Trophoblast cell (in vitro differentiated cells and primary cell): ENCODE measurements at regions not wholly inside any gene's neighbourhood (a gene's known extent, or its start where the extent isn't known, plus 50 kb on each side); places are given as distances from the start of the nearest gene placed in this dataset.
A peak's percentile ranks its signal among the peaks of the same experiment; 100 is the strongest.
"Not testable (repeated sequence)": the region's sequence is repeated elsewhere in the genome, so short reads cannot be mapped to it uniquely, and the experiment has no call there.

Experiments used
- DNase-seq, 2 donors: peaks; one replicate each; pipeline ENCODE4 v3.0.0-alpha.2; 2016
- H2AFZ ChIP-seq: 2 replicates; pipeline ENCODE4 v1.6.1; 2013; ENCODE audit warnings: low read length, moderate library complexity, mild to moderate bottlenecking; ENCODE audit not compliant: insufficient read depth, poor library complexity
- H2AK5ac ChIP-seq: 2 replicates; pipeline ENCODE4 v1.6.1; 2013; ENCODE audit warnings: mild to moderate bottlenecking, low read length
- H2BK120ac ChIP-seq: 2 replicates; pipeline ENCODE4 v1.6.1; 2013; ENCODE audit warnings: low read length, mild to moderate bottlenecking, moderate library complexity; ENCODE audit not compliant: insufficient read depth, poor library complexity
- H2BK12ac ChIP-seq: 2 replicates; pipeline ENCODE4 v1.6.1; 2013; ENCODE audit warnings: mild to moderate bottlenecking, low read length, moderate library complexity
- H2BK5ac ChIP-seq: 2 replicates; pipeline ENCODE4 v1.6.1; 2013; ENCODE audit warnings: low read length, low read depth, moderate library complexity, mild to moderate bottlenecking; ENCODE audit not compliant: poor library complexity
- H3K14ac ChIP-seq: 2 replicates; pipeline ENCODE4 v1.6.1; 2013; ENCODE audit warnings: mild to moderate bottlenecking, low read length
- H3K18ac ChIP-seq: 2 replicates; pipeline ENCODE4 v1.6.1; 2013; ENCODE audit warnings: mild to moderate bottlenecking, low read length
- H3K23ac ChIP-seq: 2 replicates; pipeline ENCODE4 v1.6.1; 2013; ENCODE audit warnings: low read length
- H3K27ac ChIP-seq: 2 replicates; pipeline ENCODE4 v1.5.1; 2013; ENCODE audit warnings: low read depth, mild to moderate bottlenecking, inconsistent platforms, low read length, moderate library complexity
- H3K27me3 ChIP-seq: 2 replicates; pipeline ENCODE4 v1.6.1; 2013; ENCODE audit warnings: inconsistent platforms, mild to moderate bottlenecking, low read length, moderate library complexity; ENCODE audit not compliant: insufficient read depth
- H3K36me3 ChIP-seq, 2 experiments: 1 replicate in 1 of 2; 2 replicates in 1 of 2; pipeline ENCODE4 v1.6.1; 2013; ENCODE audit warnings: low read length in 2 of 2, mild to moderate bottlenecking in 2 of 2, moderate library complexity in 1 of 2; ENCODE audit not compliant: insufficient read depth in 2 of 2, control insufficient read depth in 1 of 2
- H3K4ac ChIP-seq: 2 replicates; pipeline ENCODE4 v1.6.1; 2013; ENCODE audit warnings: low read depth, mild to moderate bottlenecking, low read length, moderate library complexity
- H3K4me1 ChIP-seq, 2 experiments: 1 replicate in 1 of 2; 2 replicates in 1 of 2; pipeline ENCODE4 v1.6.1; 2013; ENCODE audit warnings: low read length in 2 of 2, mild to moderate bottlenecking in 2 of 2, moderate library complexity in 1 of 2; ENCODE audit not compliant: insufficient read depth in 2 of 2, control insufficient read depth in 1 of 2
- H3K4me2 ChIP-seq: 2 replicates; pipeline ENCODE4 v1.6.1; 2013; ENCODE audit warnings: inconsistent platforms, mild to moderate bottlenecking, low read length, moderate library complexity
- H3K4me3 ChIP-seq: 2 replicates; pipeline ENCODE4 v1.5.1; 2013; ENCODE audit warnings: mild to moderate bottlenecking, low read depth, low read length, inconsistent platforms
- H3K79me1 ChIP-seq: one replicate; pipeline ENCODE4 v1.6.1; 2013; ENCODE audit warnings: low read length
- H3K79me2 ChIP-seq: 2 replicates; pipeline ENCODE4 v1.6.1; 2013; ENCODE audit warnings: low read length, mild to moderate bottlenecking; ENCODE audit not compliant: control insufficient read depth, insufficient read depth, poor library complexity
- H3K9ac ChIP-seq: 2 replicates; pipeline ENCODE4 v1.6.1; 2013; ENCODE audit warnings: mild to moderate bottlenecking, low read length
- H3K9me3 ChIP-seq: 2 replicates; pipeline ENCODE4 v1.6.1; 2013; ENCODE audit warnings: low read depth, mild to moderate bottlenecking, control low read depth, inconsistent platforms, low read length; ENCODE audit not compliant: insufficient read depth
- H4K12ac ChIP-seq: 2 replicates; pipeline ENCODE4 v1.6.1; 2013; ENCODE audit warnings: low read depth, mild to moderate bottlenecking, low read length, moderate library complexity
- H4K8ac ChIP-seq: 2 replicates; pipeline ENCODE4 v1.6.1; 2013; ENCODE audit warnings: low read depth, mild to moderate bottlenecking, low read length, moderate library complexity
- H4K91ac ChIP-seq: one replicate; pipeline ENCODE4 v1.6.1; 2013; ENCODE audit warnings: low read depth, mild to moderate bottlenecking, low read length, moderate library complexity
- WGBS: extraction: QIAGEN DNeasy Blood & Tissue Kit; methylation state at CpG from one replicate; pipeline ENCODE4 v1.1.7; 2013; ENCODE audit warnings: missing lambda C conversion rate; ENCODE audit not compliant: insufficient read length, insufficient coverage; ENCODE audit errors: extremely low coverage; 5-methylcytosine and 5-hydroxymethylcytosine counted together

DNA sequence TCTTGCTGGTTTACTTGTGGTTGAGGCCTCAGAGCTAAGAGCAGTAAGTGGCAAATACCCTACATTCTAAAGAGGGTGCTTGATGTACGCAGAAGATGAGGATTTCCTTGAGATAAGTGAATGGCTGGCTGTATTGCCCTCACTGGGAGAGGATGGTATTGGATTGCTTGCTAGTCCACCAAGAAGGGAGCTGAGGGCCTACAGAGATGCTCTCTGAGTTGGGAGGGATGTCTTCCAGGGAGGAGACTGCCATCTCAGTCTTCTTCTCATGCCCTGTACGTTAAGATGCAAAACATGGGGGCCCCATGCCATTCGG is 669.1 kb downstream of the UTRN start:
- Histone ChIP-seq H3K18ac (peak overlapping the region; percentile 30), H2AFZ (no peak overlapping the region), H4K91ac (peak overlapping the region; percentile 83), H3K79me2 (no peaks in the 10 kb centered on the region), H3K14ac (peak overlapping the region; percentile 69), H3K4me1 (peaks cover 7 to 9% of the 10 kb centered on the region in 2 experiments), H2BK5ac (peak overlapping the region; percentile 11), H3K4me2 (no peak overlapping the region), H2AK5ac (peak overlapping the region; percentile 55), H3K79me1 (peaks cover 7% of the 10 kb centered on the region), H4K8ac (peak overlapping the region; percentile 8), H3K4me3 (no peak overlapping the region), H3K27me3 (no peaks in the 10 kb centered on the region), H3K4ac (peak overlapping the region; percentile 40), H3K27ac (peak overlapping the region; percentile 81), H2BK120ac (peak overlapping the region; percentile 50), H3K9ac (no peak overlapping the region), H2BK12ac (peak overlapping the region; percentile 66), H3K23ac (no peak overlapping the region), H3K36me3 (no peaks in the 10 kb centered on the region), H3K9me3 (no peaks in the 10 kb centered on the region), H4K12ac (no peak overlapping the region)
- no peak for DNase-seq
- WGBS: no CpG with 5 or more reads among the region's 3 CpGs

DNA sequence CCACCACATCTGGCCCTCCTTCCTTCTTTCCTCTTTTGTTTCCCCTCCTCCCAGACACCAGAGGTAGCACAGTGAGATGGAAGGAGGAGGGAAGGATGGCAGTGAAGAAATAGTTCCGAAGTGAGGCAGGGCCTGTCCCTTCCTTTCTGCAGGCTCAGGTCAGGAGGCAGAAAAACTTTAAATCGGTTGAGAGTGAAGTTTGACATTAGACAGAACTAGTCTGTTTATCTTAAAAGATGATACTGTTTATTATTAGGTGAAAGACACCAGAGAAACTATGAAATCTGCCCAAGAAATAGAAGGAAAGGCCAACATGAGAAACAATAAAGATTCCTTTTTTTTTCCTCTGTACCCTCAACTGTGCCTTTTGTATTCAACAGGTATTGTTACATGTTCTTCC is 670.3 kb downstream of the UTRN start:
- no peak for DNase-seq
- no CpG with 5 or more reads among the region's 2 CpGs for WGBS
- H3K4ac ChIP-seq: no peak overlapping the region
- H2BK5ac ChIP-seq: no peak overlapping the region
- no peak overlapping the region for H2AFZ ChIP-seq
- no peak overlapping the region for H3K14ac ChIP-seq
- H3K27me3 ChIP-seq: no peaks in the 10 kb centered on the region
- H3K4me3 ChIP-seq: no peak overlapping the region
- H3K18ac ChIP-seq: no peak overlapping the region
- H2AK5ac ChIP-seq: no peak overlapping the region
- H3K23ac ChIP-seq: no peak overlapping the region
- H4K8ac ChIP-seq: no peak overlapping the region
- no peak overlapping the region for H2BK120ac ChIP-seq
- peak overlapping the region; percentile 65 for H3K27ac ChIP-seq
- H3K9ac ChIP-seq: no peak overlapping the region
- no peak overlapping the region for H4K12ac ChIP-seq
- H3K4me1 ChIP-seq: peaks cover 7 to 9% of the 10 kb centered on the region in 2 experiments
- H3K9me3 ChIP-seq: no peaks in the 10 kb centered on the region
- H4K91ac ChIP-seq: no peak overlapping the region
- no peaks in the 10 kb centered on the region for H3K79me2 ChIP-seq
- peaks cover 7% of the 10 kb centered on the region for H3K79me1 ChIP-seq
- no peak overlapping the region for H2BK12ac ChIP-seq
- no peak overlapping the region for H3K4me2 ChIP-seq
- no peaks in the 10 kb centered on the region for H3K36me3 ChIP-seq

DNA sequence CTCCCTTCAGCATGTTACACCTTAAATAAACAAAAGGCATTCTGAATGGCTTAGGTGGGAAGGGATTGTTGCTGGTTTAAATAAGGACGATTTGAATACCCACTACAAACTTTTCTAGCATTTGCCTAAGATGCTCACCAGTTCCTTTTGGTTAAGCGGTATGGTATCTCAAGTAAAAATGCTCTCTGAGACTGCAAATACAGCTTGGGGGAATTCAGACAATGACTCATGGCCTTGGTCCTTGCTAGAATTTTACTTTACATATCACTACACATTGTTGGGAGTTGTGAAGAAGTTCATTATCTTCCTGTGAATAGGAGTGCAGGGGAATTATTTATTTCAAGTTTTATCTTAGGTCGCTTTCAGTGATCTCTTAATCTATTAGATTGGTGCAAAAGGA is 670.7 kb downstream of the UTRN start:
- peaks cover 7 to 9% of the 10 kb centered on the region in 2 experiments for H3K4me1 ChIP-seq

DNA sequence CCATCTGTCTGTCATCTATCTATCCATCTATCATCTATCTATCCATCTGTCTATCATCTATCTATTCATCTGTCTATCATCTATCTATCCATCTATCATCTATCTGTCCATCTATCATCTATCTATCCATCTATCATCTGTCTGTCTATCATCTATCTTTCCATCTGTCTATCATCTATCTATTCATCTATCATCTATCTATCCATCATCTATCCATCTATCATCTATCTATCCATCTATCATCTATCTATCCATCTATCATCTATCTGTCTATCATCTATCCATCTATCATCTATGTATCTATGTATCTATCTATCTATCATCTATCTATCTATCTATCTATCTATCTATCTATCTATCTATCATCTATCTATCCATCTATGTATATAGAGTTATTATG is 671.6 kb downstream of the UTRN start:
- not testable (repeated sequence) for H3K23ac ChIP-seq, H4K12ac ChIP-seq, H4K8ac ChIP-seq, H3K36me3 ChIP-seq, H3K9me3 ChIP-seq, H3K27me3 ChIP-seq, H3K4me2 ChIP-seq, DNase-seq, H2BK120ac ChIP-seq, H3K27ac ChIP-seq, H3K4me1 ChIP-seq, H4K91ac ChIP-seq, H2AK5ac ChIP-seq, H3K4ac ChIP-seq, H2AFZ ChIP-seq, H3K79me2 ChIP-seq, H2BK5ac ChIP-seq, H3K18ac ChIP-seq, H2BK12ac ChIP-seq, H3K14ac ChIP-seq, H3K4me3 ChIP-seq, H3K9ac ChIP-seq, H3K79me1 ChIP-seq

More for the DNA sequence above, 670.7 kb downstream of the UTRN start:
- H3K27me3 ChIP-seq: no peaks in the 10 kb centered on the region
- peak; percentile 66 for DNase-seq
- H3K4me2 ChIP-seq: no peak overlapping the region
- H3K36me3 ChIP-seq: no peaks in the 10 kb centered on the region
- no peak overlapping the region for H2BK5ac ChIP-seq
- no peak overlapping the region for H2AFZ ChIP-seq
- H3K79me1 ChIP-seq: peaks cover 7% of the 10 kb centered on the region
- no peak overlapping the region for H3K14ac ChIP-seq
- no peak overlapping the region for H3K4ac ChIP-seq
- no peak overlapping the region for H4K91ac ChIP-seq
- no peak overlapping the region for H4K8ac ChIP-seq
- H3K27ac ChIP-seq: peak overlapping the region; percentile 65
- H2BK12ac ChIP-seq: no peak overlapping the region
- H3K9me3 ChIP-seq: no peaks in the 10 kb centered on the region
- no CpG with 5 or more reads among the region's 3 CpGs for WGBS
- H3K4me3 ChIP-seq: no peak overlapping the region
- no peak overlapping the region for H4K12ac ChIP-seq
- H3K23ac ChIP-seq: no peak overlapping the region
- H3K79me2 ChIP-seq: no peaks in the 10 kb centered on the region
- H2AK5ac ChIP-seq: no peak overlapping the region
- no peak overlapping the region for H3K9ac ChIP-seq
- no peak overlapping the region for H2BK120ac ChIP-seq
- H3K18ac ChIP-seq: no peak overlapping the region
